ENCODE measurements at regions not wholly inside any gene's neighbourhood (a gene's known extent, or its start where the extent isn't known, plus 50 kb on each side); places are given as distances from the start of the nearest gene placed in this dataset.
"Not testable (repeated sequence)": the region's sequence is repeated elsewhere in the genome, so short reads cannot be mapped to it uniquely, and the experiment has no call there.

DNA sequence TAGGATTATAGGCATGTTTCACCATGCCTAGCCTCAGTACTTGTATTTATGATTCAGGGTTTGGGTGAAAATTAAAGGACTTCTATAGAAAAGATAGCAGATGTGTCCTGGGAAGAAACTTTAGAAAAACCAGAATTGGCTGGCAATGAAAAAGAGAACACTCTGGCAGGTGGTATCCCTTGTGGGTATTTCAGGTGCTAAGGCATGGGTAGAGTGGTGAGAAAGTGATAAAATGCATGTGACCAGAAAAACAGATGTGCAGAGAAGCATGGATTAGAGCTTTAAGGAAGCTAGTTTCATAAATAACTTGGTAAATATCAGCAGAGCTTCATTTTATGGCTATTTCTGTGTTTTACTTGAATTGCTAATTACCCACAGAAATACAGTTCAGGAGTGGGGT, 622.2 kb downstream of the DOK5 start:
- in situ Hi-C loops (cut with HindIII; ENCODE audit: low pct_ligation_motif_present, low pct_unique_long_range_greater_than_20kb, low sequenced_read_pairs): no loop called here
- no peak for DNase-seq

DNA sequence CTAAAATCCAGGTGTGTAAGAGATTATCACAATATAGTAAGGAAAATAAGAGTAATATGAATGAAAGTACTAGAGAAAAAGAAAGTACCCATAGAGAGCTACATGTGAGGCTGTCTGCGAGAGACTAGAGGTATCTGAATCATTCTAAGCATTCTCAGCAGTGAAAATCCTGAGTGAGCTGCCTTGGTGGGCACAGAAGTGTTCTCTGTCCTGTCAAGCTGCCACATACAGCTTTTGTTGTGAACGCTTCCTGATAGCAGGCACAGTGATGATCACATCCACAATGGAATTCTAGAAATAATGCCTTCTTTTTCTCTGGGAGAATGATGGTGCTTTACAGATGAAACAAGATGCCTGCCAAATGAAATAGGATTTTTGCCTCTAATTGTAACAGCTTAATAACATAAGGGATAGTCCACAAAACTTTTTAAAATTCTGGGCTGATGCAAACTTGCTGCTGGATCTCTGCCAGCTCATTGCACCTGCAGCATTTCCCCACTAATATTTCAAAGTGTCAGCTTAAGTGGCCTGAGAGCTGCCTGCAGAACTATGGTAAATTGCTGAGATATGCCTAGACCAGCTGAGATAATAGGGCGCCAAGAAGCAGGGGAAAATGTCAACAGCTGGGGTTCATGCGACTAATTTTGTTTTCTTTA, 620.5 kb downstream of the DOK5 start:
- no peak for DNase-seq
- in situ Hi-C loops (cut with HindIII; ENCODE audit: low pct_ligation_motif_present, low pct_unique_long_range_greater_than_20kb, low sequenced_read_pairs): no loop called here

DNA sequence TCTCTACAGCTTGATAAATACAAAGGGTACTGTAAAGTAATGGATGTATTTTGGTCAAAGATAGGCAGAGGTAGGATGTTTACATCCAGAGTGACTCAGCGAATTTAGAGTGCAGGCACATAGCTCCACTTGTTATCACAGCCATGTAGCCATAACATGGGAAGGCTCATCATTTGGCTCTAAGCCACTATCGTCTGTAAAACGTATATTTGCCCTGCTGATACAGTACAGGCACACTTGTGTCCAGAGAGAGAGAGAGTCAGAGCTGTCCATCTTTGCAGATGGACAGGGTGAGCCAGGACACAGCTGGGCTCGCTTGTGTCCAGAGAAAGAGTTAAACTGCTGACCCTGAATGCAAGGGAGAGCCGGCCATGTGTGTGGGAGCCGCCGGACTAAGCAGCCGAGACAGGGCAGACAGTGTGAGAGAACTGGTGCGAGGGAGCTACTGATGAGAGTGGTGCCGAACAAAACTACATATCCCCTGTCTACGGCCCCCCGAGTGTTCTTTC, 619.0 kb downstream of the DOK5 start:
- in situ Hi-C loops (cut with HindIII; ENCODE audit: low pct_ligation_motif_present, low pct_unique_long_range_greater_than_20kb, low sequenced_read_pairs): no loop called here
- no peak for DNase-seq

DNA sequence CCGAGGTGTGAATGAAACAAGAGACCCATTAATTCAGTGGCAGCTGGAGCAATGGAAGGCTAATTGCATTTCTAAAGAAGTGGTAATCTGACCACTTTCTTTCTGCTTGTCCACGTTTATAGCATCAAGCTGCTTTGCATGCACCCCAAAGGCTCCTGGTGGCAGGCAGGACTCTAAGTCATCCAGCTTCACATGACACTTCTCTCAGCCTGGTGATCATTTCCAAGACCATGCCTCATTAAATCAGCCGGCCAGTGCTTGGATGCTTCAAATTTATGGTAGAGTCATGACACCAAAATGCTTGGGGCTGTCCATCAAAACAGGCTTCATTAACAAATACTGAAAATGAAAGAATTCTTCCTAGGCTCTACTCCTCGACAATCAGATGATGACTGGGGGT, 614.9 kb downstream of the DOK5 start:
- DNase-seq: no peak
- in situ Hi-C loops (cut with HindIII; ENCODE audit: low pct_ligation_motif_present, low pct_unique_long_range_greater_than_20kb, low sequenced_read_pairs): no loop called here

DNA sequence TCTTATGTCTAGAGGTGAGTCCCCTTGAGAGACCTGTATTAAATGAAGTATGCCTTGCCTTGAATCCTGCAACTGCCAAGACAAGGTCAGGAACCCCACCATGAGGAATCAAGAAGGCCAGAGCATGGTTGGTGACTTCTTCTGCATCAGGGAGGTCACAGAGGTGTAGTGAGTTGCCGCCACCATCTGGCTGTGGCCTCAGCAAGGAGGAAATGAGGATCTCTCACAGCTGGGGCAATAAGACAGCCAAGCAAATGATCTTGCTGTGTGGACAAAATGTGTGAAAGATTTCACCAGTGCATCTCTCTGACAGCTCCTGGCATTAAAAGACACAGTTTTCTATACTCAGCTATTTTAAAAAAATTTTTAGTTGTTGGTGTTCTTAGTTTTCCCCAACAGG, 611.0 kb downstream of the DOK5 start:
- no peak for DNase-seq
- in situ Hi-C loops (cut with HindIII; ENCODE audit: low pct_ligation_motif_present, low pct_unique_long_range_greater_than_20kb, low sequenced_read_pairs): no loop called here

DNA sequence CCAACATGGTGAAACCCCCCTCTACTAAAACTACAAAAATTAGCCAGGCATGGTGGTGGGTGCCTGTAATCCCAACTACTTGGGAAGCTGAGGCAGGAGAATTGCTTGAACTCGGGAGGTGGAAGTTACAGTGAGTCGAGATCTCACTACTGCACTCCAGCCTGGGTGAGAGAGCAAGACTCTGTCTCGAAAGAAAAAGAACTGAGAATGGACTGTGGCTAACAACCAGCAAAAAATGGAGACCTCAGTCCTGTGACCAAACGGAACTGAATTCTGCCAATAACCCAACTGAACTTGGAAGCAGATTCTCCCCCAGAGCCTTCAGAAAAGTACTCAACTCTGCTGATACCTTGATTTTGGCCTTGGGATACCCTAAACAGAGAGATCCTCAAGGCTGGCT, 604.5 kb downstream of the DOK5 start:
- DNase-seq: no peak
- in situ Hi-C loops (cut with HindIII; ENCODE audit: low pct_ligation_motif_present, low pct_unique_long_range_greater_than_20kb, low sequenced_read_pairs): no loop called here

DNA sequence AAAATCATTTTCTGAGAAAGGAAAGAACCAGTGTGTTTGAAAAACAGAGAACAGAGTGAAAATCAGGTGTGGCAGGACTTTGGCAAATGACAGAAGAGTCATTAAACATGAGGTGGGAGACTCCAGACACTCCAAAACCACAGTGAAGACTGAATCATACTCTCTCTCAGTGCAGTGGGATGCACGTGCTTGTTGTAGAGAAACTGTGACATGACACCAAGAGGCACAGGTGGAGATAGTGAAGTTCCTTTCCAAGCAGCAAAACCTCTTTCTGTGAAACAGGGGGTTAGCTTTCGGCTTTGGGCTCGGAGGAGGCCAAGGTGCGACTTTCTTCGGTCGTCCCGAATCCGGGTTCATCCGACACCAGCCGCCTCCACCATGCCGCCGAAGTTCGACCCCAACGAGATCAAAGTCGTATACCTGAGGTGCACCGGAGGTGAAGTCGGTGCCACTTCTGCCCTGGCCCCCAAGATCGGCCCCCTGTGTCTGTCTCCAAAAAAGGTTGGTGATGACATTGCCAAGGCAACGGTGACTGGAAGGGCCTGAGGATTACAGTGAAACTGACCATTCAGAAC, 599.0 kb downstream of the DOK5 start:
- in situ Hi-C loops (cut with HindIII; ENCODE audit: low pct_ligation_motif_present, low pct_unique_long_range_greater_than_20kb, low sequenced_read_pairs); DNase-seq: not testable (repeated sequence)

DNA sequence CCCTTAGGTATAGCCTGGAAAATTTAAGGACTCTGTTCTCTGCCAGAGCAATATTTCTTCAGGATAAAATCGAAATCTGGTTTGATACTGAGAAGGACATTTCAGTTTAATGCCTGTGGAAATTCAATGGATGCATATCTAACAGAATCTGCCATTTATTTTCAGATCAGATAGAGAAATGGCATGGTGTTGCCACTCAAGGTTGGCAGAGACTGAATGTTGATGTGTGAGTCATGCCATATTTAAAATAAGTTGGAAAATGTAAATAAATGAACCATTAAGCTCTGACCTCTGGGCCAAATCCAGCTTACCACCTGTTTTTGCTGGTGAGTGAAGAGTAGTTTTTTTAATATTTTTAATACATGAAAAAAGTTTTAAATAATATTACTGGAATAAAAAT, 594.6 kb downstream of the DOK5 start:
- no peak for DNase-seq
- in situ Hi-C loops (cut with HindIII; ENCODE audit: low pct_ligation_motif_present, low pct_unique_long_range_greater_than_20kb, low sequenced_read_pairs): no loop called here

DNA sequence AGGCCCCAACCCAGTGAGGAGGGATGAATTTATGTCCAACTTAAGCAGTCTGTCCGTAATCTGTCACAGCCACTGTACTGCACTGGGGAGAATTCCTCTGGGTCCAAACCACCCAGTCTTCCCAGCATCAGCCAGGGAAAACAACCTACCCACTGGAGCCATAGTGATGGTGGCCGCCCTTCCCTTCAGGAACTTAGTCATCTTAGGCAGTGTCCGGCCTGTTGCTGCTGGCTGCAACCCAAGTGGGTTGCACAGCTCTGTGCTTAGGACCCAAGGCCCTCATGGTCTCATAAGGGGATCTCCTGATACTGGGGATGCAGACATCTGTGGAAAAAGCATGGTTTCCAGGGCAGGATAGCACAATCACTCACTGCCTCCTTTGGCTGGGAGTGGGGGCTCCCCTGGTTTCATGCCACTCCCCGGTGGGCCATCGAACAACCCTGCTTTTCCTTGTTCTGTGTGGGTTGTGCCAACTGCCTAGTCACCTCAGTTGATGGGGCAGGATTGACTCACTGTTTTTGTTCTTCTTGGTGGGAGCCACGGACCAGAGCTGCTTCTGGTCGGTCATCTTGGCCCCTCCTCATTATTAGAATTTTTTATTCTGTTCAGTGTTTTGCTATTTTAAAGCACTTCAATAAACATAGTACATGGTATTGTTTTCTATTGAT, 591.9 kb downstream of the DOK5 start:
- no peak for DNase-seq
- in situ Hi-C loops (cut with HindIII; ENCODE audit: low pct_ligation_motif_present, low pct_unique_long_range_greater_than_20kb, low sequenced_read_pairs): no loop called here

DNA sequence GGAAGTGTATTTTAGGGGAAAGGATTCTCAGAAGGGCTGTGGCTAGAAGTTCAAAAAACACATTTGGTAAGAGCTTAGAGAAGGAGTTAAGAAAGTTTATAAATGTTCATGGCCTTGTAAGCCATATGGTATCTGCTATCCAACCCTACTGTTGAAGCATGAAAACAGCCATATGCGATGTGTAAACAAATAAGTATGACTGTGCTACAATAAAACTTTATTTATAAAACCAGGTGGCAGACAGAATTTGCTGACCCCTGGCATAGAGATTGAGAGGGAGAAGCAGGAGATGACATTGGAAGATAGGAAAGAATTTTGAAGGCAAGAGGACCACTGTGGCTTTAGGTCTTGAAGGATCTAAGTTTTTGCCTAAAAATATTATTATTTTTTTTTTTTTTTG, 583.5 kb downstream of the DOK5 start:
- no peak for DNase-seq
- in situ Hi-C loops (cut with HindIII; ENCODE audit: low pct_ligation_motif_present, low pct_unique_long_range_greater_than_20kb, low sequenced_read_pairs): no loop called here

DNA sequence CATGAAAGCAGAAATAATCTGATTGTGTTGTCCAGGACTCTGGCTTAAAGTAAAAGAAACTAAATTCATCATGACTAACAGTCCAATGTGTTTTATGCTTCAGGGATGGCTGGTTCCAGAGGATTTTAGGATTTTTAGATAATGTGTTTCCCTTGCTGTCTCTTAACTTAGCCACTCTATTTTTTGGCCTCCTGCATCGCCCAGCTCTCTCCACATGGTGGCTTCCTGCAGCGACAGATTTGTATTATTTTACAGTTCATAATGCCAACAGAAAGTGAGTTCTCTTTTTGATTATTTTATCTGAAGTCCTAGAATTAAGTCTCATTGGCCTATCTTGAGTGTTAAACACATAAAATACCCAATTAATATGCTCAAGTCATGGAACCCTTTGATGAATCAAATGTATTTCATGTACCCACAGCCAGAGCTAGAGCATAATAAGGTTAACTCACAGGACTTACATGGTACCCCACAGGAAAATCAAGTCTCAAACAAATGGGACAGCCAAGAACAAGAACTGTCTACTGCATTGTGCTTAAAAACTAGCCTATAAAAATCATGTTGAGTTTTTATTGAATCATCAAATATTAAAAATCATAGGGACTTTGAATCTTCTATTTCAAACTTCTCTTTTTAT, 582.5 kb downstream of the DOK5 start:
- in situ Hi-C loops (cut with HindIII; ENCODE audit: low pct_ligation_motif_present, low pct_unique_long_range_greater_than_20kb, low sequenced_read_pairs): no loop called here
- DNase-seq: peak; percentile 1

DNA sequence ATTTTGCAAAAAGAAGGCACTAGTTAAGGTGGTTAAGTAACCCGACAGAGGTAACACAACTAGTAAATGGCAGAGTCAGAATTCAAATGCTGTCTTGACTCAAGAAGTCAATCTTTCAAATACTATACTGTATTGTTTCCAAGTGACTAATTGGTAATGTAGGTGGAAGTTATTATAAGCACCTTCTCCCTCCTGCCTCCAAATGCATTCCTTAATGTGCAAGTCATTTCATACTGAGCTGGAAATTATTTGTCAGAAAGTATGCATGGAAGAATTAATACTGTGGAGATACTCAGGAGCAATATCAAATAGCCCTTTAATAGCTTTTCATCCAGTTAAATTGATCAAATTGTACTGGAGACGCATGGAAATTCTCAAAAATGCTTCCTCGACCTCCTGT, 579.1 kb downstream of the DOK5 start:
- no peak for DNase-seq
- in situ Hi-C loops (cut with HindIII; ENCODE audit: low pct_ligation_motif_present, low pct_unique_long_range_greater_than_20kb, low sequenced_read_pairs): no loop called here

DNA sequence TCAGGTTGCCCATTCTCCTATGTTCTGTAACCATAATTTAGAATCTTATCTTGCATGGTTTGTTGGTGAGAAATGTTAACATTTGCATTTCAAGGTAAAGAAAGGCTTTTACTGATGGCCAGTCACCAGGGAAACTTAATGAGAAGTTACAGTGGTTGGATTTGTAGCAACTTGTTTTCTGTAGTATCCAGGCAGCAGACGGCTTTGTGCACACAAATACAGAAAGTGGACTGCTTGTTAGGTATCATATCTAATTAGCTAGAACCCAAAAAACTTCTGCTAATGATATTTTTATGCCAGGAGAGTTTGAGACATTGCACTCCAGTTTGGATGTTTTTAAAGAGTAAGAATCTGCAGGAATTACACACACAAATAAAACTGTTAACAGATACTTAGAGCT, 578.0 kb downstream of the DOK5 start:
- in situ Hi-C loops (cut with HindIII; ENCODE audit: low pct_ligation_motif_present, low pct_unique_long_range_greater_than_20kb, low sequenced_read_pairs): no loop called here

DNA sequence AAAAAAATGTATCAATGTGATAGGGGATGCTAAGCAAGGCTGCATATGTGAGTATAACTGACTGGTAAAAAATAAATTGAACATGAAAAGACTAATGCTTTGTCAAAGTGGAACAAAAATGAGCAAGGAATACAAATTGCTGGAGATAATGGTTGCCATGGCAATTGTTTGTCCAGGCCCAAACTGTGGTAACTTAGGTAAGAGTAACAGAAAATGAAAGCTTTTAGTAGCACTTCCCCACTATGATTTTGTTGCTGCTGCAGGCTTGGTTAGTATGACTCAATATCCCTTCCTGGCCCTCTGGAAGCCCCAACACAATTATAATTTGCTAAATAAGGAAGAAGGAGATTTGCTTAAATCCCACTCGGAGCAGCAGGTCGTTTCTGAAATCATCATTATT, 577.1 kb downstream of the DOK5 start:
- DNase-seq: no peak
- in situ Hi-C loops (cut with HindIII; ENCODE audit: low pct_ligation_motif_present, low pct_unique_long_range_greater_than_20kb, low sequenced_read_pairs): no loop called here

More for the DNA sequence above, 578.0 kb downstream of the DOK5 start:
- DNase-seq: no peak

DNA sequence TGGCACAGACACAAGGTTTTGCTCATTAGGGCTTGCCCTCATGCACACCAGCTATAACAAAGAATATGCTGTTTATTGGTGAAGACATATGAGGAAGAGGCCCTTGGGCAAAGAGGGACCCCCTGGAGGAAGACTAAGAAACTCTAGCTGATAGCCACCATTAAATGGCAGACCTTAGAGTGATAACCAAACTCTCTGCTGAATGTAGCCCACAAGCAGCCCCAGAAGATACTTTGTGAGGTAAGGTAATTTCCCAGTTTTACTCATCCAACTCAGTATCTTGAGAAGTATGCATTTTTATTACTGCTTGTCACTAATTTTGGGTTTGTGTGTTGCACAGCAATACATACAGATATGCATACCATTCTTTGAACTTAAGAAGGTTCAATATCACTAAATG, 563.3 kb downstream of the DOK5 start:
- in situ Hi-C loops (cut with HindIII; ENCODE audit: low pct_ligation_motif_present, low pct_unique_long_range_greater_than_20kb, low sequenced_read_pairs): no loop called here
- DNase-seq: no peak

DNA sequence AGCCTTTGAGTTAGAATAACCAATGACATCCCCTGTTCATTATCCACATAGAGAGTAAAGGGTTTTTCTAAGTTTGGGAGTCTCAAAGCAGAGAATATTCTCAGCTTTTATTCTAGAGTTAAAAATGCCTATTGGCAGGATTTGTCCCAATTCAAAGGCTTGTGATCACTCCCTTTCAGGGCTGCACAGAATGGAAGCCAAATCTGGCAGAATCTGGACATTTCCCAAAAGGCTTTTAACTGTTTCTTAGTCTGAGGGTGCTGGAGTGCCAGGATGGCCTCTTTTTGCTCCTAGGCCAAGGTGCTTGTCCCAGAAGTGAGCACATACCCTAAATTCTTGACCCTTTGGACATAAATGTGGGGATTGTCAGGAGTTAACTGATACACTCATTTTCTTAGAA, 556.6 kb downstream of the DOK5 start:
- no peak for DNase-seq
- in situ Hi-C loops (cut with HindIII; ENCODE audit: low pct_ligation_motif_present, low pct_unique_long_range_greater_than_20kb, low sequenced_read_pairs): no loop called here

DNA sequence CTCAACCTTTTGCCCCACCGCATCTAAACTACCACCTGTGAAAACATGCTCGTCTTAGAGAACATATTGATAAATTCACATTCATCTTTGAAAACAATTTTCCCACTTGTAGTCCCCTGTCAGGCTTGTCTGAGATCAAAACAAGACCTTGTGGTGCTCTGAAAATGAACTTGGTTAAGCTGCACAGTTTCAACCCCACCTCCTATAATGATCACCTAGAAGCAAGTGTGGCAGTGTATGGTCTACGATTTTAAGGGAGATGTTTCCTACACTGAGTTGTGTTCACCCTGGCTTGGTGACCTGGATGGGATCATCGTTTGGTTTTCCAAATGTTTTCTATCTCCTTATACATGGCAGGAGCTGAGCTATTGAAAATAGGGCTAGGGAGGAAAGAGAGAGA, 539.4 kb downstream of the DOK5 start:
- in situ Hi-C loops (cut with HindIII; ENCODE audit: low pct_ligation_motif_present, low pct_unique_long_range_greater_than_20kb, low sequenced_read_pairs): no loop called here
- no peak for DNase-seq

DNA sequence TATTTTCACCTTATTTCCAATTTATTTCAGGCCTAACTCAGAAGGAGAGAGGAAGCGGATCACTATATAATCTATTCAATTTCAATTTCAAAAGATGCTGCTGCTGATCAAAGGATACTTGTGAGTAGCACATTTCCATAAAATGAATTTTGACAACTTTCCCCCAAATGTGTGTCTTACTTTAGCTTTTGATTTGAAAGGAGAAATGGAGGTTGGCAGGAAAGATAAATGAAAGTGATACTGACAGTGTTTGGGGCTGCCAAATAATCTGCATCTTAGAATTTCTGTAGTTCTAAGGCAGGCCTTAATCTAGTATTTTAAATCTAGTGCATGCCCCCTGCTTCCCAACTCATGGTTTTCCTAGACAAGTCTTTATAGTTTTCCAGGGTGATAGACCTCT, 535.4 kb downstream of the DOK5 start:
- DNase-seq: no peak
- in situ Hi-C loops (cut with HindIII; ENCODE audit: low pct_ligation_motif_present, low pct_unique_long_range_greater_than_20kb, low sequenced_read_pairs): no loop called here

DNA sequence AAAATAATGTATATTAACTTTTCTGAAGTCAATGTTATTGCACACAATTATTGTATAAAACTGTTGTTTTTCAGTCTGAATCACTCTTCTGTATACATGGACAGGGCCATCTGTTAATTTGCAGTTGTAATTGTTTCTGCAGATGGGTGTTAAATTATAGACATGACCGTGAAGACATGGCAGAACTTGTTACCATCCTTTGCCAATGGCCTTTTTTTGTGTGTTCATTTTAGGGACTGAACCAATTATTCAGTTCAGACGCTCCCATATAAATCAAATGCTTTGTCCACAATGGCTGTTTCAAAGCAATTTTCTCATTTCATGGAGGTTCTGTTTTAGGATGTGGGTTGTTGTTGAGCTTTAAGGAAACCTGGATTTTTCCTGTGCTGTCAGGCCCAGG, 533.7 kb downstream of the DOK5 start:
- DNase-seq: no peak

DNA sequence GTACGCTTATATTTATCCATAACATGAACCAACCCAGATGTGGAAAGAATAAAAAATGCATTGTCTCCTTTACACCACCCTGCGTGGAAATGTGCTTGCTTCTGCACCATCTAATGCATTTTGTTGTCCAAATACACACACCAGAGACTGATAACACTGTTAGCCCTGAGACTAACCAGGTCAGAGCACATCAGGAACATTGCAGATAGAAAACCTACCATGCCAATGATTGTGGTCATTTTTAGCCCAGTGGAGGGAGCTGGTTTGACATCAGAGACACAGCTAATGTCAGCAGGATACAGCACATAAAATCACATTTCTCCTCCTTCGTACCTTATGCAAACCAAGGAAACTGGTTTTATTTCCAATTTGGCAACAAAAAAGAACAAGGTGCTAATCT, 528.7 kb downstream of the DOK5 start:
- in situ Hi-C loops (cut with HindIII; ENCODE audit: low pct_ligation_motif_present, low pct_unique_long_range_greater_than_20kb, low sequenced_read_pairs): no loop called here
- no peak for DNase-seq

More for the DNA sequence above, 533.7 kb downstream of the DOK5 start:
- in situ Hi-C loops (cut with HindIII; ENCODE audit: low pct_ligation_motif_present, low pct_unique_long_range_greater_than_20kb, low sequenced_read_pairs): no loop called here

Data from ACHN (cell line).